Fibroblast of gingiva (primary cell): ENCODE measurements at regions not wholly inside any gene's neighbourhood (a gene's known extent, or its start where the extent isn't known, plus 50 kb on each side); places are given as distances from the start of the nearest gene placed in this dataset.

Experiments used
- DNase-seq: peaks from one replicate; pipeline ENCODE4 v3.0.0-alpha.2; 2011; ENCODE audit warnings: low read depth

DNA sequence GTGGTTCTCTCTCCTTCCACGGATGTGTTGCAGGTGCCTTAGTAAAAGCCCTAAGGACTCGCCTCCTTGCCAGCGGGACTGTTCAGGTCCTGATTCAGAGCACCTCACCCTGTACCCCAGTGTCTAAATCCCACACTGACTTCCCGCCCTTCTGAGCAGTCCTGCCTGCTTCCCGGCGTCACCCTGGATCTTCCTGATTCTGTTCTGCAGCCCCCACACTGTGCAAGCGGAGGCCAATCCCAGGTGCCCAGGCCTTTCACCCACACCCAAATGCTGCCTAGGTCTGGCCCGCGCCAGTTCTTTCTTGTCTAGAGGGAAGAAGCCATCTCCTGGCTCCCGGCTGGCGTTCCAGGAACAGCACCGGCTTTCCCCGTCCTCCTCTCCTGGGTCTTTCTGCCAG is 95.9 kb upstream of the GALNT2 start:
- no peak for DNase-seq

DNA sequence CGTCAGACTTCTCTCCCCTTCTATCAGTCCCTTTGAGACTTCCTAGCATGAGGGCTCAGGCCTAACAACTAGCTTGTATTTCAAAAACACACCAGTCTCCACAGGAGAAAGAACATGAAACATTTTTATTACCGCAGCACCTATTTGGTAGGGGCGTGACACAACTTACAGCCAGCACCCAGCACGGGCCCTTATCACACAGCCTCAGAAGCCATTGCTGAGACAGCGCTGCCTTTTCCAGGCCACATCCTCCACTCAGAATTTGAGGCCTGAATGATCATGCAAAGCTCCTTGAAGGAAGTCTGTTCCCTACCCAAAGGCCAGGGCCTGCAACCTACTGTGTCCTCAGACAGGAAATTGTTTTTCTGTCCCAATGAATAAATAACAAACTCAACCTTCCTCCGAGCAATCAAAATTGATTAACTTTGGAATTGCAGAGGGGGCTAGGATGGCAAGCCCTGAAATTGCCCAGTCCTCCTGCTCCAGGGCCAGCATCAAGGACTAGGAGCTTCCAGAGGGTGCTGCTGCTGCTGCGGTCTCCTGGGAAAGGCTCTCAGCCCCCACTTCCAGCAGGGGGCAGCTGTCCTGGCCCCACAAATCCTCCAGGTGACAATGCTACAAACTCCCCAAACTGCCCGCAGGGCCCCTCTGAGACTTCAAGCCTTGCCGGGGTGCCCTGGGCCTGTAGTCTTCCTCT is 94.3 kb upstream of the GALNT2 start:
- no peak for DNase-seq

DNA sequence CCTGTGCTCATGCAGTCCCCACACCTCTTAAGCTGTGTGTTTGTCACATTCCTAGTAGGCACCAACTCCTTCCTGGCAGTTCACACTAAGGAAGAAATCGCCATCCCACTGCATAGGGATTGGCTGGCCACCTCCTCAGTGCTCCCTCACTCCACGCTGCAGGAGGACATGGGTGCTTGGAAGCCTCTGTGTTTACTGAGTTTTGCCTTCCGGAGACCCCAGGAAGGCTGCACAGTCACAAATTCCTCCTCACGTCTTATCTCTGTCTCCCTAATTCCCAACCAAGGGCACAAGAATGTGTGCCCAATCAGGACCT is 93.8 kb upstream of the GALNT2 start:
- DNase-seq, result no peak

DNA sequence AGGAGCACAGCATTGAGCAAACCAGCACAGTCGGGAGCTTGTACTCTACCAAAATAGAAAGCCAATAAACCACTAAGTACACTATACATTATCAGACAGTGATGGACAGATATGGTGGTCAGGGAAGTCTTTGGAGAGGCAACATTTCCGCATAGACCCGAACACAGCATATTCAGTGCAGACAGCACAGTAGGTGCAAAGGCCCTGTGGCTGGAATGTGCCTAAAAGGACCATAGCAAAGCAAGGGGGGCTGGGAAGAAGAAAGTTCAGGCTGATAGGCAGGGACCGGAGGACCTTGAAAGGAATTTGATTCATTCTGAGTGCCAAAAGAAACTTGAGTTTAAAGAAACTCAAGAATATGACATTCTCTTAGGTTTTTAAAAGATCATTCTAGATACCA is 92.0 kb upstream of the GALNT2 start:
- DNase-seq, result no peak

DNA sequence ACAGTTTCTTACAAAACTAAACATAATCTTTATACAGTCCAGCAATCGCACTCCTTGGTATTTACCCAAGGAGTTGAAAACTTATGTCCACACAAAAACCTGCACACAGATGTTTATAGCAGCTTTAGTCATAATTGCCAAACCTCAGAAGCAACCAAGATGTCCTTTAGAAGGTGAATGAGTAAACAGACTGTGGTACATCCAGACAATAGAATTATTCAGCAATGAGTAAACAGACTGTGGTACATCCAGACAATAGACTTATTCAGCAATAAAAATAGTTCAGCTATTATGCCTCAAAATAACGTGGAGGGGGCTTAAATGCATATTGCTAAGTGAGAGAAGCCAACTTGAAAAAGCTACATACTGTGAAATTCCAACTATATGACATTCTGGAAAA is 87.0 kb upstream of the GALNT2 start:
- no peak for DNase-seq

DNA sequence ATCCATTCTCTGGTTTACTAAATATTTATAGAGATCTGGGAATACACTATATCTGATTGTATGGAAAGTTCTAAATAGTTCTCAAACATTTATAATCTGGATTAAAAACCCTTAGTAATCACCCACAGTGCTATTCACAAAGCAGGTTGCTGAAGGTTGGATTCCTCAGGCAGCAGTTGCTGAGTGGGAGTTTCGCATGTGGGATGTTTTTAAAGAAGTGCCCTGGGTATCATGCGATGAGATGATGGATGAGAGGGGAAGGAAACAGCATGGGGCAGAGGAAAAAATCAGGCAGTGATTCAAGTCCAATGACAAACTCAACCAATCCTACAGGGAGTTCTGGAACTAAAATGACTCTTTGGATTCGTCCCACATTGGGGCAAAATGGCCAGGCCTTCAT is 85.3 kb upstream of the GALNT2 start:
- DNase-seq, result no peak

DNA sequence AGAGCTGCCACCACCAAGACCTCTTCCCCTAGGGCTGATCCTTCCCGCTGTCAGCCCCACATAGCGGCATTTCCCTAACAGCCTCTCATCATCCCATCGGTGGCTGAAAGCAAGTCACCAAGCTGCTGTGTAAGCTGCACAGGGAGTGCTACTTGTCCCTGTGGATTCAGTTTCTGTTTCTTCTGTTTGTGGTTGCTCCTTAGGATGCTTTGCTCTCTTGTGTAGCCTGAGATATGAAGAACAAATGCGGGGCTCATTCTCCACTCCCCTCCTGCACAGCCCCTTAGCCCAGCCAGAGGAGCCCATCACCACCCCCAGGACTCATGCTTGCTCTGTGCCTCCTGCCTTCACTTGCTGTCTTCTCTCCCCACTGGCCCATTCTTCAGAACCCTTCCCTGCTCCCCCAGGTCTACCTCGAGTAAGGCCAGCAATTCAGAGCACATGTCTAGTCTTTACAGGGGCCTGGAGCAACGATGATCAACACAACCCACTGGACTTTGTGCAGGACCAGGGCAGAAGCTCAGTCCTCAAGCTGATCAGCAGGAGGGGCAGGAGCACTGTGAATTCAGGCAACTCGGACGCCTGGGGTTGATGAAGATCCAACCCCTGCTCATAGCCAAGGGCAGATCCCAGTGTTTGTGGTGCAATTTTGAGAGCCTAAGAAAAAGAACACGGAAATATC is 82.6 kb upstream of the GALNT2 start:
- DNase-seq, result no peak

DNA sequence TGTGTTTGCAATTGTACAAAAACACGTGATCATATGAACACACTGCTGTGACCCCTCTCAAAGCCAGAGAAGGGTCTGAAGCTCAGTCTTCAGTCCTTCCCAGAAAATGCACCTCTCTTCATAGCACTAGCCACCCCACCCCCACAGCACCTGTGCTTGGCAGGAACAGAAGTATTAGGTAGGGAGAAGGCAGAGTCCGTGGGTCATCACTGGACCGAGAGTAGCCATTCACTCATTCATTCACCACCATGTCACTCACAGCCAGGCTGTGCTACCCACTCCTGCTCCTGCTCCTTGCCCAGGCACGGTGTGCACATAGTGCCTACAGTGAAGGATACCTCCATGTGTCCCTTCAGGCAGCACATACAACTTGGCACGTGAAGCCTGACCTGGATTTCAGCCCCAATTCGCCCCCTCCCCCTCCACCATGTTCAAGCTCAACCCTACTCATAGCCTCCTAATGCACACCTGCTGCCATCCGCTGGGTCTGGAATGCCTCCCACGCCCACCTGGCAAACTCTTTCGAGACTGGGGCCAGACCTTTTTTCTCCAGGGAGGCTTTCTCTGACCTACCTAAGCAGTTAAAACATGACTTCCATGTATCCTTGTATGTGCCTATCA is 81.9 kb upstream of the GALNT2 start:
- no peak for DNase-seq

DNA sequence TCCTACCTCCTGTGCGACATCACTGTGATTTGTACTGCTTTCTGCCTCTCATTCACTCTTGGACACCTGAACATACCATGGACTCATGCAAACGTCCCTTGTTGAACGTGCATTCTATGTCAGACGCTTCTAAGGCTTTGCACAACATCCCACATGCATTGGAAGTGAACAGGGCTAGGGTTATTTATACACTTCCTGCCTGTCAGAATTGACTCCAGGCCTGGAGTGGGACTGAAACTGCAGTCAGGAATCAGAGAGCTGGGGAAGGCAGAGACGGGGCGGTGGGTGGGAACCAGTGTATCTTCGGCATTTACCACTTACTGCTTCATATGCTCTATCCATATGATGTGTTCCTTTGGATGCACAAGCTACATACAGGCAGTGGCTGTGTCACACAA is 81.4 kb upstream of the GALNT2 start:
- DNase-seq, result no peak

DNA sequence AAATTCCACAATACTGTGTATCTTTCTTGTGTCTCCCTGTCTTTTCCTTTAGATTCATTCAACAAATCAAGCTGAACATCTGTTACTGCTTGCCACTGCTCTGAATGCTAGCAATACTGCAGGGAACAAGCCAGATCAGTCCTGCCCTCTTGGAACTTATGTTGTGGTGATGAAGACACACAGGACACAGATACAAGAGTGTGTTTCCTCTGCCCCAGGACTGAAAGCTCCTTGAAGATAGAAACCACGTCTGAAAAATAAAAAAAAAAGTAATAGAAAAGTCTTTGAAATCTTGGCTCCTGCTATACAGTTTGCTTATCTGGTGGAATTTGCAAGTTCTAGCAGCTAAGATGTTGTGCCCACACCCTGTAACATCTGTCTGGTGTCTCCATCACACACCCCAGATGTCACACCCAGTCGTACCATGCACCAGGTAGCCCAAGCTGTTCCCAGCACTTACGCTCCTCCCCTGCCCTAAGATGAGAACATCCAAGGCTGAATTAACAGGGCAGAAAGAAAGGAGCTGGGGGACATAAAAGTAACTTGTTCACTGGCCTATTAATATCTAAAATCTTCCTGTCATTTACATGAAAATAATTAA is 80.2 kb upstream of the GALNT2 start:
- no peak for DNase-seq

DNA sequence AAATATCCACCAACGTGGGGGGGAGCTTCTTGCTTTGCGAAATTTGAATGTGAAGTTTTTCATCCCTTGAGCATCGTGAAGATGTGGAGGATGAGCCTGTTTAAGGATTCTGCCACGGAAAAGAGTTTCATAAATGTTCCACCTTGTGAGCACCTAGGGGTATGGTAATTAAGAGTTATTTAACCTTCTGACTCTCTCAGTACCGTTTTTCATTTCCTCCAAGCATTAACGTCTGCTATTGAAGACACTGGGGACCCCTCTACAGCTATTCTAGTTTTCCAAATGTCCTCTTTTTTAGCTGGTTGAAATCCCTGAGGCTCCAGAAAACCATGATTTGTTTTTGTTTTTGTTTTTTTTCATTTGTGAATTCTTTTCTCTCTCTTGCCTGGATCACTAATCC is 79.1 kb upstream of the GALNT2 start:
- DNase-seq, result no peak

DNA sequence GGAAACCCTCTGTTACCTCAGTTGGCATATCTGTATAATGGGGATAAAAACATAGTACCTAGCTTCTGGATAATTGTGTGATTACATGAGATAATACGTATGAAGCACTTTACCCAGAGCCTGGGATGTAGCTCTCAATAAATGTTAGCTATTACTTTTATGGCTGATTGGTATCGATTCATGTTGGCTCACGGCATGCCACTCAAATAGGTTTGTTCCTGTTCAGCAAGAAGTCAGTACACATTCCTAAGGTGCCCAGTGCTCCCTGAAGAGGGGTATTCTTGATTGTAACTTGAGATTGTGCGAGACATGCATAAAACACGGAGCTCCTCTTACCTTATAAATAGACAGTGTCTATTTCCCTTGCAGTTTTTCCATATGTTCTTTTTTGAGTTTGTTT is 78.5 kb upstream of the GALNT2 start:
- no peak for DNase-seq

DNA sequence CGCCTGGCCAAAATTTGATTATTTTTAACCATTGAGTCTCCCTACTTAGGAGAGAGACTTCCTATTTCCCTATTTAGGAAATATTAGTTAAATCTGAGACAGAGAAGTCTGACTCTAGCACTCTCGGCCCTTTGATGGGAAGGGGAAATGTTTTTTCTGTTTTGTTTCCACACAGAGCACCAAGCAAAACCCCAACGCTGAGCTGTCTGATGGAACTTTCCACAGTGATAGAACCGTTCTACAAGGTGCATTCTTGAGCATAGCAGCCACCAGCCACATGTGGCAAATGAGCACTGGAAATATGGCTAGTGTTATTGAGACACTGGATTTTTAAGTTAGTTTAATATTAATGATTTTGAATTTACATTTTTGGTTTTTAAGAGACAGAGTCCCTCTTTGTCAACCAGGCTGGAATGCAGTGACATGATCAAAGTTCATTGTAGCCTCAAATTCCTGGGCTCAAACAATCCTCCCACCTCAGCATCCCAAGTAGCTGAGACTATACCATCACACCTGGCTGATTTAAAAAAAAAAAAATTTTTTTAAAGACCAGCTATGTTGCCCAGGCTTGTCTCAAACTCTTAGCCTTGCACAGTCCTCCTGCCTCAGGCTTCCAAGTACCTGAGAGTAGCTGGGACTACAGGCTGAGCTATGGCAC is 77.3 kb upstream of the GALNT2 start:
- no peak for DNase-seq

DNA sequence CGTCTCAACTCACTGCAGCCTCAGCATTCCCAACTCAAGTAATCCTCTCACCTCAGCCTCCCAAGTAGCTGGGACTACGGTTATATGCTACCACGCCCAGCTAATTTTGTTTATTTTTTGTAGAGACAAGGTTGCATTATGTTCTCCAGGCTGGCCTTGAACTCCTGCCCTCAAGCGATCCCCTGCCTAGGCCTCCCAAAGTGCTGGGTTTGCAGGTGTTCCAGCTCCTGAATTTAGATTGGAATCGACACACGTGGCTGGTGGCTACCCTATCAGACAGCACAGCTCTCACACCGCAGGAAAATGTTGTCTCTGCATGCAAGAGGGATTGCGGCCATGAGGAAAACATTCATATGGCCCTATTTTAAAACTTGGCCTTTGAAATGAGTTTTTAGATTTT is 76.7 kb upstream of the GALNT2 start:
- no peak for DNase-seq

DNA sequence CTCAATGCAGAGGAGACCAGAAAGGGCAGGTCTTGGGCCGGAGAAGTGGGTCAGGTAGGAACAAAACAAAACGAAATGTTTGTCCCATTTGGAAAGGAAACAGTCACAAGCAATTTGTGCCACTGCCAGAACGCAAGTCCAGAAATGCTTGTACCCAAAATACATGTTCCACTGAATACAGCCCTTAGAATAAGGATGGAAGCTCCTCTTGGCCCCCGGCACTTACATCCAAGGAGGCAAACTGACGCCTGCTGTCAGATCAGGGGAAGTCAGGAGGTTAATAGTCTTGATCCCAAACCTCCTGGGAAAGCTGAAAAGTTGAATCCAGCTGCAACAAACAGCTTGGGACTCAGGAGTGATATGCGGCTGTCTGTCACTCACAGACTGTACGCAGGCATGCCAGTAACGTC is 75.9 kb upstream of the GALNT2 start:
- DNase-seq, result no peak

DNA sequence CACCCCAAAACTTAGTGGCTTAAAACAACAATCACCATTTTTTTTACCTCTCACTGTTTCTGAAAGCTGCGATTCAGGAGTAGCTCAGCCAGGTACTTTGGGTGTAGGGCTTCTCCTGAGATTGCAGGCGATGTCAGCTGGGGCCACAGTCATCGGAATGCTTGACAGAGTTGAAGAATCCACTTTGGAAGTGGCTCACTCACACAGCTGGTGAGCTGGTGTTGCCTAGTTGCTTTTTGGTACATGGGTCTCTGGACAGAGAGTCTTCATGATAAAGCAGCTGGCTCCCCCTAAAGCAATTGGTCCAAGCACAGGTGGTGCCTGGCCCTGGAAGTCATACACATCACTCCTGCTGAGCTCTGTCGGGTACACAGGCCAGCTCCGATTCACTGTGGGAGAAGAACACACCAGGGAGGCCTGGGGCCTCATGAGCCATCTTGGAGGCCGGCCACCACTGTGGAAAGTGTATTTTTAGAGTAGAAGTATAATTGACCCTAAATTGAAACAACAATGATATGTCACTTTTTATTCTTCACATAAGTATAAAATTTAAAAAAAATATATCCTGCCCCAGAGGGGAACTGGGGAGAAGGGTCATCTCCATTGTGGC is 75.2 kb upstream of the GALNT2 start:
- DNase-seq, result no peak

DNA sequence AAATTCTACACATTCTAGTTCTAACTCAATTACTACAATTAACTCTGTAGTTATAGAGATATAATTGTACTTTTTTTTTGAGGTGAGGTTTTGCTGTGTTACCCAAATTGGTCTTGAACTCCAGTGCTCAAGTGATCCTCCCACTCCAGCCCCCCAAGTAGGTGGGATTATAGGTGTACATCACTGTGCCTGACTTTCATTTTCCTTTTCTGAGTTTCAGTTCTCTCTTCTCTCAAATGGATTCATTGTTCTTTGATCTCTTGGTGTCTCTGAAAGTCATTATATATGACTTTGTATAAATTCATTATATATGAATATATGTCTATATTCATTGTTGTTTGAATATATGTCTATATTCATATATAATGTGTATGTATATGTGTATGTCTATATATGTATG is 74.0 kb upstream of the GALNT2 start:
- no peak for DNase-seq

DNA sequence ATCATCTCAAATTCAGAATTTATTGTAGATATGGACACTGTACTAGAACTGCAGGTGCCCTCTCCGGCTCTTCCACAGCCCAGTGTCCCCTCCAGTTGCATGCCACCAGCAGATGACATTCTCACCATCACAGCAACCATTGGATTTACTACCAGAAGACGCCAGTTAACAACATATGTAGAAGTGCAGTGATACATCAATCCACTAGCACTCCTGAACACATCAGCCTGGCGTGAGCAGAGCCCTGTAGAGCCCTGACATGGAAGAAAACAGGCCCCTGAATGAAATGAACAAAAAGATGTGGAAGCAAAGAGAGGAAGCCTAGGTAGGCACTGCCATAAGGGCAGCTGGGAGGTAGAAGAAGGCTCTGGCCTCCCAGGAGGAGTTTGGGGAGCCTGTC is 73.1 kb upstream of the GALNT2 start:
- DNase-seq, result no peak

DNA sequence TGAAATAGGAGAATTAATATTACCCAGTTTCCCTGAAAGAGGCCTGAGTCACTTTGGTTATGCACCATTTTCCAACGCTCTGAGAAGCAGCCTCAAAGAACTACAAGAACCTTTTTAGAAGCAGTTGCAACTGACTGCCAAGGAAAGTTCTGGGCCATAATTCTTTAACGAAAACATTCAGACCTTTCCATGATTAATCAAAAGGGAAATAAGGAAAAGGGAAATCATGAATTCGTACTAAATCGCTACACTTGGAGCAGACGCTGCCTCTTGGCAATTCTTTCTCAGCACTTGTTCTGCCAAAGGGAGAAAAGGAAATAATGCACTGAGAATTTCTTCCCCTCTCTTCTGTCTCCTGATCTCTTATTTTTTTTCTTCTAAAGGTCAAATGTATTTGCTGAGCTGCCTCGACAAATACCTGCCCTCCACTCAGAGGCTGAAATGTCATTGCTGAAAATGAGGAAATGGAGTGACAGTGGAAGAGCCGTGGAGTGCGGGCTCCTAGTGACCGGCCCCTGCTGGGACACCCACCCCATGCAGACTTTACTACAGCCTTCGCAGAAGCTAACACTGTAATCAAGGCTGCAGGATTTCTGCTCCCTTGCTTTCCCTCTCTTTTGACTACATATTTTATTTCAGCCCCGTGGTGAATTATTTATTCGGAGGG is 67.9 kb upstream of the GALNT2 start:
- DNase-seq, result no peak

DNA sequence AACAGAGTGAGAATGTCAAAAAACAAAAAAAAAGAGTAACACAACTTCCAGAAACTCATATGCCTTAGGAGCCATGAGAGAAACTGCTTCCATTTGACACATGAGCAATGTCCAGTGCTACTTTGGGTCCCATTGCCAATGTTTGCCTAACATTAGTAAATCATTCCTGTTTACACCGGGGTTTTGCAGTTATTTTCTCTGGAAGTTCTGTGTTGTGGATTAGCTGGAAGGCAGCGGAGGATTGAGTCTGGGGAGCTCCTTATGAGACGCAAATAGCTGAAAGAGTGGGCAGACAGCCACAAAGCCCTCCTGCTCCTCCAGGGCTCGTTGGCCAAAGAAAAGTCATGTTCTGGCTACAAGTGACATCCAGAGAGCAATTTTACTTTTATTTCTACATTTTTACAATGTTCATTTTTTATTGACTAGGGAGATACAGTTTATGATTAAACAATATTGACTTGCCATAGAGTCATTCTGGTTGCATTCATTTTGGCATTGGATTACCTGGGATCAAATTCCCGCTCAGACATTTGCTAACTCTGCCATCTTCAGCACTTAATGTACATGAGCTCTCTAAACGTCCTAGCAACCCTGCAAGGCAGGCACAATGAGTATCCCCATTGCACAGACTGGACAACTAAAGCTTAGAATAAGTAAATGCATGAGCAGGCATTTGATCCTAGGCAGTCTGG is 66.4 kb upstream of the GALNT2 start:
- no peak for DNase-seq

DNA sequence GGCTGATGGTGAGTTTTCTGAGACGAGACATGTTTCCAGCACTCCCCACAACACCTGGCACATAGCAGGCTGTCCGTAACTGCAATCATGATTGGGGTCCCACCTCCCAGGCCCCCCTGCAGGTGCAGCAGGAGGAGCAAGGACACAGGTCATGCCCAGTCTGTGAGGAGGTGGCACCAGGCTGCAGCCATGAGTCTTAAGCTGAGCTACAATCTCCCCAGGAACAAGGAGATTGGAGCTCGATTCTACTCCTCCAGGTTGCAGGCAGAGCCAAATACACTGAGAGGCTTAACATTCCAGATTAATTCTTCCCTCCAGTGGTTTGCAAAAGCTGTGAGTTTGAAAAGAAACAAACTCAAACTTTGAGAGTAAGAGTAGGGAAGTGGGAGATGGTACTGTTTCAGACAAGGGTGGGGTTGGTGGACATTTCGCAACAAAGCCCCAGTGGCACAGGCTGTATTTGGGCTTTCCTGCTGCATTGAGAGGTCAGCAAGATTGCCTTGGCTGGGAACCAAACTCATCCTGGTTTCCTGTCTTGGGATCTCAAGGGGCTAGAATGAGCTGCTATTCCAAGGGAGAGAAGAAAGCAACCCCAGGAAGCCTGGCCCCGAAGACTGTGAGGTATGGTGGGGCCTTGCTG is 64.8 kb upstream of the GALNT2 start:
- DNase-seq, result no peak
